Fibroblast of villous mesenchyme (primary cell): ENCODE measurements at regions not wholly inside any gene's neighbourhood (a gene's known extent, or its start where the extent isn't known, plus 50 kb on each side); places are given as distances from the start of the nearest gene placed in this dataset.

ENCODE experiments used
- DNase-seq: peaks from one replicate; pipeline ENCODE4 v3.0.0-alpha.2; 2010; ENCODE audit warnings: low read depth
- H3K4me3 ChIP-seq: 2 replicates; pipeline ENCODE4 v1.5.1; 2011; ENCODE audit warnings: low read depth, mild to moderate bottlenecking, low read length
- TF ChIP-seq, protein P1 (sequence below): IDR thresholded peaks from 2 replicates; pipeline ENCODE4 v1.5.1; 2012; ENCODE audit warnings: low read depth, mild to moderate bottlenecking, low read length; ENCODE audit not compliant: insufficient read depth

GRCh38 chr5:3995954-3996619 is 400.5 kb downstream of the IRX1 start:
- TF ChIP-seq, protein P1, sequence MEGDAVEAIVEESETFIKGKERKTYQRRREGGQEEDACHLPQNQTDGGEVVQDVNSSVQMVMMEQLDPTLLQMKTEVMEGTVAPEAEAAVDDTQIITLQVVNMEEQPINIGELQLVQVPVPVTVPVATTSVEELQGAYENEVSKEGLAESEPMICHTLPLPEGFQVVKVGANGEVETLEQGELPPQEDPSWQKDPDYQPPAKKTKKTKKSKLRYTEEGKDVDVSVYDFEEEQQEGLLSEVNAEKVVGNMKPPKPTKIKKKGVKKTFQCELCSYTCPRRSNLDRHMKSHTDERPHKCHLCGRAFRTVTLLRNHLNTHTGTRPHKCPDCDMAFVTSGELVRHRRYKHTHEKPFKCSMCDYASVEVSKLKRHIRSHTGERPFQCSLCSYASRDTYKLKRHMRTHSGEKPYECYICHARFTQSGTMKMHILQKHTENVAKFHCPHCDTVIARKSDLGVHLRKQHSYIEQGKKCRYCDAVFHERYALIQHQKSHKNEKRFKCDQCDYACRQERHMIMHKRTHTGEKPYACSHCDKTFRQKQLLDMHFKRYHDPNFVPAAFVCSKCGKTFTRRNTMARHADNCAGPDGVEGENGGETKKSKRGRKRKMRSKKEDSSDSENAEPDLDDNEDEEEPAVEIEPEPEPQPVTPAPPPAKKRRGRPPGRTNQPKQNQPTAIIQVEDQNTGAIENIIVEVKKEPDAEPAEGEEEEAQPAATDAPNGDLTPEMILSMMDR: no peak
- DNase-seq: no peak
- H3K4me3 ChIP-seq: no peak overlapping the region

DNA sequence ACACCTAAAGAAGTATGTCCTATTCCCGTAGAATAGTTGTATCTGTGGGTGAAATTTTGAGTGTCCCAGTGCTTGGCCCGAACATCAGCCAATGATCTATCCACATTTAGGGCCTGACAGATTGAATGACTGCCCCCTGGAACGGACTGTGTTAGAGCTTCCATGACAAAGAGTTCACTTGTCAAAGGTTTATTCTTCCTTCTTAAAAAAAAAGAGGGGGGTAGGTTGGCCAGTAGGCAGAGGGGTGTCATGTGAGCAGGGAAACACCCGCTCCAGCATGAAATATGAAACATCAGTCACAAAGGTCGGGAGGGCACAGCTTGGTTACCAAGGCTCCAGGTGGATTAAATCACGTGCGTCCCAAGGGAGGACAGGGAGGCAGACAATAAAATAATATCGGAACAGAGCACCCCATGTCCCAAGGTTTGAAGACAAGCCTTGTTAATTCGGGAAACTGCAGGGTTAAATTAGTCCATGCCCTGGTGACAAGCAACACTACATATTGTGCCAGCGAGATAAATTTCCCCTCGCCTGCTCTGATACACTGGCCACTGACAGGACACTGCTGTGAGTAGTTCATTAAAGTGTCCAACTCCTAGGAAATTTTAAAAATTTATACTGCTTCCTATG is 401.2 kb downstream of the IRX1 start:
- H3K4me3 ChIP-seq: no peak overlapping the region
- TF ChIP-seq, protein P1: no peak
- DNase-seq: no peak

DNA sequence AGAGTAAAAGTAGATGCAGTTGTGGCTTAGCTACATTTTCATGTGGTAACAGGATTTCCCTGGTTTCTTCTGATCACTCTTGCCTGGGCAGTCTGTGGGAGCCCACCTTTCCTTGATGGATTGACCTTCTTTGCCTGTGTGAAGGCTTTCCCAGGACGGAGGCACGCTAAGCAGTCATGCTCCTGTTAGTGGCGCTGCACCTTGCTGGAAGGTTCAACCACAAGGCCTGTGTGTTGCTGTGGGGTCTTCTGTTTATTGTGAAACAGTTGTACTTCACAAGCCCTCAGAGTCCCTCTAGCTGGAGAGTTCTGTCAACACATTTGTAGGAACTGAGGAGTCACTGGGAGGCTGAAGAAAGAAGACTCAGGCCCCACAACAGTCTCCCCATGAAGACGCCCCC is 402.0 kb downstream of the IRX1 start:
- TF ChIP-seq, protein P1: no peak
- no peak overlapping the region for H3K4me3 ChIP-seq
- DNase-seq: no peak

GRCh38 chr5:3999929-4000328 is 404.3 kb downstream of the IRX1 start:
- no peak overlapping the region for H3K4me3 ChIP-seq
- TF ChIP-seq, protein P1: no peak
- no peak for DNase-seq

DNA sequence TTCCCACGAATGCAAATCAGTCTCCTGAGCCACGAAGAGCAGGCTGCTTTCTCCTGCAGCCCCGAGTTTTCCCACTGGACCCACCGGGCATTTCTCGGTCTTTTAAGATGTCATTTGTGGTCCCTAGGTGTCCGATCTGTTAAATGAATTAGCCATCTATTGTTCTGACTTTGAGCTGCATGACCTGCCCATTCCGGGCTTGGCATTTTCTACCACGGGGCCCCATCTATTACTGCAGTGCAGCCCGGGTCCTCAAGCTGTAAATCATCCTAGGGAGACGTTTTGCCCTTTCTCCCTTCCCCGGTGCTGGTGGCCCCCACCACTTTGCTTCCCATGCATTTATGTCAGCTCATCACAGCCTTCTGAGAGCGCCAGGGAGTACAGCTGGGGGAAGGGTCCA is 405.4 kb downstream of the IRX1 start:
- no peak overlapping the region for H3K4me3 ChIP-seq
- TF ChIP-seq, protein P1: no peak
- no peak for DNase-seq

DNA sequence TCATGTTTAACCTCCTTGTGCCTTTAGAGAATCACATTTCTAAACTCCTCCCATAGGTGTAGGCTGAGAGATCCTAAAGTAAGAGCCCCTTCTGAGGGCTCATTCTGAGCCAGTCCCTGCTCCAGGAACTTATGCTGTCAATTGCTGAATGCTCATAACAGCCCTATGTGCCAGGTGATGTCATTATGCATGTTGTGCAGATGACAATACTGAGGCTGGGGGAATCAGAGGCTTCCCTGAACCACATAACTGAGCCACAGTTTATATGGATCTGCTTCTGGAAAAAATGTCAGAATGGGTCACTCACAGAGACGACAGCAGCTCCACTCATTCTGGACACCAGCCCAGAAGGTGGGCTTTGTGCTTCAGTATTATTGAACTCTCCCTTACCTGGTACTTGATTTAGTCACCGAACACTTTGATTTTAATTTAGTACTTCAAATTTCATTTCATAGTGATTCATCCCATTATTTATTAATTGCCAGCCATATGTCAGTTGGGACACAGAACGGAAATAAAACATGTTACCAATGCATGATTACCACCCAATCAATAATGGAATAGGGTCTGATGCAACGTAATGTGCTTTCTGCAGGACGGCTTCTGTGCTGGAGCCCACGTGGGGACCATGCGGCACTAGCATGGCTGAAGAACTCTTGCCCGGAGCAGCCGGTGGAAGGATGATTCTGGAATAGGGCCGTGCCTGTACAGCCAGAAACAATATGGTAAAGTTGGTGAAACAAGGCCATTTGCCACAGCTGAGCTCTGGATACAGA is 406.3 kb downstream of the IRX1 start:
- H3K4me3 ChIP-seq: no peak overlapping the region
- TF ChIP-seq, protein P1: no peak
- no peak for DNase-seq
